ENCODE measurements at regions not wholly inside any gene's neighbourhood (a gene's known extent, or its start where the extent isn't known, plus 50 kb on each side); places are given as distances from the start of the nearest gene placed in this dataset.
A peak's percentile ranks its signal among the peaks of the same experiment; 100 is the strongest.

GRCh38 chr1:240031009-240031408 lies 60.7 kb upstream of the FMN2 start:
- ChIA-PET CTCF (no interaction called here), POLR2A (no interaction called here)
- H3K36me3 ChIP-seq (ENCODE audit: control insufficient read depth, insufficient read depth, low read length), result no peaks in the 10 kb centered on the region
- peak; percentile 54 for DNase-seq (ENCODE audit: low read depth, low spot score)
- no TSS peak for BruUV-seq (replicated peaks)
- in situ Hi-C loops (cut with HindIII; ENCODE audit: low pct_unique_long_range_greater_than_20kb, low sequenced_read_pairs), result no loop called here
- TF ChIP-seq, protein P1, sequence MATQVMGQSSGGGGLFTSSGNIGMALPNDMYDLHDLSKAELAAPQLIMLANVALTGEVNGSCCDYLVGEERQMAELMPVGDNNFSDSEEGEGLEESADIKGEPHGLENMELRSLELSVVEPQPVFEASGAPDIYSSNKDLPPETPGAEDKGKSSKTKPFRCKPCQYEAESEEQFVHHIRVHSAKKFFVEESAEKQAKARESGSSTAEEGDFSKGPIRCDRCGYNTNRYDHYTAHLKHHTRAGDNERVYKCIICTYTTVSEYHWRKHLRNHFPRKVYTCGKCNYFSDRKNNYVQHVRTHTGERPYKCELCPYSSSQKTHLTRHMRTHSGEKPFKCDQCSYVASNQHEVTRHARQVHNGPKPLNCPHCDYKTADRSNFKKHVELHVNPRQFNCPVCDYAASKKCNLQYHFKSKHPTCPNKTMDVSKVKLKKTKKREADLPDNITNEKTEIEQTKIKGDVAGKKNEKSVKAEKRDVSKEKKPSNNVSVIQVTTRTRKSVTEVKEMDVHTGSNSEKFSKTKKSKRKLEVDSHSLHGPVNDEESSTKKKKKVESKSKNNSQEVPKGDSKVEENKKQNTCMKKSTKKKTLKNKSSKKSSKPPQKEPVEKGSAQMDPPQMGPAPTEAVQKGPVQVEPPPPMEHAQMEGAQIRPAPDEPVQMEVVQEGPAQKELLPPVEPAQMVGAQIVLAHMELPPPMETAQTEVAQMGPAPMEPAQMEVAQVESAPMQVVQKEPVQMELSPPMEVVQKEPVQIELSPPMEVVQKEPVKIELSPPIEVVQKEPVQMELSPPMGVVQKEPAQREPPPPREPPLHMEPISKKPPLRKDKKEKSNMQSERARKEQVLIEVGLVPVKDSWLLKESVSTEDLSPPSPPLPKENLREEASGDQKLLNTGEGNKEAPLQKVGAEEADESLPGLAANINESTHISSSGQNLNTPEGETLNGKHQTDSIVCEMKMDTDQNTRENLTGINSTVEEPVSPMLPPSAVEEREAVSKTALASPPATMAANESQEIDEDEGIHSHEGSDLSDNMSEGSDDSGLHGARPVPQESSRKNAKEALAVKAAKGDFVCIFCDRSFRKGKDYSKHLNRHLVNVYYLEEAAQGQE (IDR thresholded peaks at IDR 0.05; ENCODE audit: insufficient read depth in 1 of 2, low read depth in 2 of 2, low read length in 1 of 2), result no peak
- no peak for TF ChIP-seq TCF7L2 (IDR thresholded peaks at IDR 0.05; ENCODE audit: low read depth, low read length)
- H3K4me1 ChIP-seq (ENCODE audit: control insufficient read depth, insufficient read depth, low read length), result no peaks in the 10 kb centered on the region
- no peaks in the 10 kb centered on the region for H3K9me3 ChIP-seq (ENCODE audit: control insufficient read depth, insufficient read depth, low read depth, low read length)
- no peaks in the 10 kb centered on the region for H3K27me3 ChIP-seq (ENCODE audit: control insufficient read depth, insufficient read depth, low read length)
- no peak; the same call in 1 of the 2 replicates for ATAC-seq
- no peak overlapping the region for H3K27ac ChIP-seq (ENCODE audit: low read length)
- no peak overlapping the region for H3K4me3 ChIP-seq (ENCODE audit: low read depth in 2 of 2, low read length in 2 of 2)
- intact Hi-C loops (cut with micrococcal nuclease; ENCODE audit: unreplicated experiment), result no loop called here

DNA sequence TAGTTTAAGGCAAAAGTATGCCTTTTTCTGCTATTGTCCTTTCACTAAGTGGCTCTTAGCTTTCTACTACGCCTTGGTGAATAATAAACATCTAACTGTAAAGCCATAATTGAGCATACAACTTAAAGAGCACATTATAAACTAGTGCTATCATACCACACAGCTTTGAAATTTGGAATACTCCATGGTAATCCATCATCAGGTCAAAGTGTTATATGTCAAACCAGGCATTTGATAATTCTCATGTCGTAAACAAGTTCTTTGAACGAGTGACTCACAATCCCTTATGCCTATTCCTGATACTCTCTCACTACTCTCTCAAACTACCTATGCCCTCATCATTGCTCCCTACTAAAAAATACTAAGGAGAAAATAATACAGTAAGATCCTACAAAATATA lies 60.3 kb upstream of the FMN2 start:
- no peaks in the 10 kb centered on the region for H3K4me1 ChIP-seq (ENCODE audit: control insufficient read depth, insufficient read depth, low read length)
- H3K27ac ChIP-seq (ENCODE audit: low read length), result no peak overlapping the region
- in situ Hi-C loops (cut with HindIII; ENCODE audit: low pct_unique_long_range_greater_than_20kb, low sequenced_read_pairs), result no loop called here
- ChIA-PET CTCF (no interaction called here), POLR2A (no interaction called here)
- H3K27me3 ChIP-seq (ENCODE audit: control insufficient read depth, insufficient read depth, low read length), result no peaks in the 10 kb centered on the region
- ATAC-seq (no peak), DNase-seq (ENCODE audit: low read depth, low spot score) (no peak)
- no peaks in the 10 kb centered on the region for H3K36me3 ChIP-seq (ENCODE audit: control insufficient read depth, insufficient read depth, low read length)
- BruUV-seq (replicated peaks), result no TSS peak
- TF ChIP-seq SIN3A (IDR thresholded peaks at IDR 0.05; ENCODE audit: borderline replicate concordance, insufficient read depth, low read depth, low read length), result no peak
- no peak for TF ChIP-seq TCF7L2 (IDR thresholded peaks at IDR 0.05; ENCODE audit: low read depth, low read length)
- no peak for TF ChIP-seq POLR2AphosphoS5 (IDR thresholded peaks at IDR 0.05; ENCODE audit: low read depth, low read length)
- TF ChIP-seq, protein P1 (IDR thresholded peaks at IDR 0.05; ENCODE audit: insufficient read depth in 1 of 2, low read depth in 2 of 2, low read length in 1 of 2), result no peak
- TF ChIP-seq CTCF (IDR thresholded peaks at IDR 0.05), result no peak
- no peaks in the 10 kb centered on the region for H3K9me3 ChIP-seq (ENCODE audit: control insufficient read depth, insufficient read depth, low read depth, low read length)
- intact Hi-C loops (cut with micrococcal nuclease; ENCODE audit: unreplicated experiment), result no loop called here
- H3K4me3 ChIP-seq (ENCODE audit: low read depth in 2 of 2, low read length in 2 of 2), result no peak overlapping the region
